GM19239 (cell line): ENCODE measurements at regions not wholly inside any gene's neighbourhood (a gene's known extent, or its start where the extent isn't known, plus 50 kb on each side); places are given as distances from the start of the nearest gene placed in this dataset.
"Not testable (repeated sequence)": the region's sequence is repeated elsewhere in the genome, so short reads cannot be mapped to it uniquely, and the experiment has no call there.

ENCODE experiments used
- DNase-seq: peaks from one replicate; pipeline ENCODE4 v3.0.0; 2011; ENCODE audit warnings: low spot score; ENCODE audit not compliant: insufficient read length
- FAIRE-seq: peaks from 2 replicates; lab custom pipeline; 2011; peaks lifted over from hg19 to GRCh38; lab: Jason Lieb, UNC

- DNase-seq (no peak), FAIRE-seq (no peak)
Measured at GRCh38 chr1:208665936-208666335, 421.8 kb upstream of the PLXNA2 start.

GRCh38 chr1:208668991-208669390, 424.8 kb upstream of the PLXNA2 start:
- no peak for FAIRE-seq
- DNase-seq, result no peak

GRCh38 chr1:208670778-208671177, 426.6 kb upstream of the PLXNA2 start:
- FAIRE-seq (no peak), DNase-seq (no peak)

- no peak for DNase-seq
- FAIRE-seq, result no peak
Measured at GRCh38 chr1:208681878-208682663, 437.9 kb upstream of the PLXNA2 start.

GRCh38 chr1:208682664-208683013, 438.5 kb upstream of the PLXNA2 start:
- FAIRE-seq, result no peak
- no peak for DNase-seq

GRCh38 chr1:208683141-208683540, 439.0 kb upstream of the PLXNA2 start:
- DNase-seq, result no peak
- FAIRE-seq, result no peak

- FAIRE-seq (no peak), DNase-seq (no peak)
Measured at GRCh38 chr1:208684192-208684591, 440.0 kb upstream of the PLXNA2 start.

GRCh38 chr1:208686592-208686991, 442.4 kb upstream of the PLXNA2 start:
- no peak for FAIRE-seq
- DNase-seq, result no peak

- DNase-seq (no peak), FAIRE-seq (no peak)
Measured at GRCh38 chr1:208688656-208689315, 444.6 kb upstream of the PLXNA2 start.

- no peak for FAIRE-seq
- no peak for DNase-seq
Measured at GRCh38 chr1:208691012-208691411, 446.8 kb upstream of the PLXNA2 start.

- no peak for DNase-seq
- FAIRE-seq, result no peak
Measured at GRCh38 chr1:208709981-208710380, 465.8 kb upstream of the PLXNA2 start.

GRCh38 chr1:208714323-208714722, 470.1 kb upstream of the PLXNA2 start:
- DNase-seq, result no peak
- FAIRE-seq, result no peak

GRCh38 chr1:208717525-208717924, 473.3 kb upstream of the PLXNA2 start:
- DNase-seq, result no peak
- no peak for FAIRE-seq

- FAIRE-seq, result no peak
Measured at GRCh38 chr1:208722592-208722991, 478.4 kb upstream of the PLXNA2 start.

GRCh38 chr1:208724079-208724478, 479.9 kb upstream of the PLXNA2 start:
- no peak for DNase-seq
- FAIRE-seq, result no peak

More at GRCh38 chr1:208722592-208722991, 478.4 kb upstream of the PLXNA2 start:
- DNase-seq, result no peak

GRCh38 chr1:208728815-208729214, 484.6 kb upstream of the PLXNA2 start:
- no peak for FAIRE-seq

GRCh38 chr1:208731981-208732821, 488.0 kb upstream of the PLXNA2 start:
- peak; percentile 90 for FAIRE-seq
- DNase-seq, result peak; percentile 48

More at GRCh38 chr1:208728815-208729214, 484.6 kb upstream of the PLXNA2 start:
- DNase-seq, result no peak

- DNase-seq (no peak), FAIRE-seq (no peak)
Measured at GRCh38 chr1:208737161-208737560, 493.0 kb upstream of the PLXNA2 start.

GRCh38 chr1:208737922-208738321, 493.7 kb upstream of the PLXNA2 start:
- FAIRE-seq (no peak), DNase-seq (no peak)

GRCh38 chr1:208739636-208740035, 495.5 kb upstream of the PLXNA2 start:
- not testable (repeated sequence) for DNase-seq, FAIRE-seq

GRCh38 chr1:208741296-208741695, 497.1 kb upstream of the PLXNA2 start:
- DNase-seq, result no peak
- no peak for FAIRE-seq
